Frontal cortex (tissue), 3 donors: ENCODE measurements at regions not wholly inside any gene's neighbourhood (a gene's known extent, or its start where the extent isn't known, plus 50 kb on each side); places are given as distances from the start of the nearest gene placed in this dataset.
A peak's percentile ranks its signal among the peaks of the same experiment; 100 is the strongest.

Source experiments
- DNase-seq, 2 donors: peaks; one replicate each; pipeline ENCODE4 v3.0.0; 2012; ENCODE audit warnings: low spot score in 2 of 2
- FAIRE-seq: peaks from 2 replicates; lab custom pipeline; 2012; peaks lifted over from hg19 to GRCh38; lab: Jason Lieb, UNC
- donor health status: control.
- donor health status: control.
- donor health status: control.

GRCh38 chr16:74232806-74233465 lies 63.7 kb upstream of the PSMD7 start:
- FAIRE-seq (no peak), DNase-seq (no peak)

GRCh38 chr16:74230126-74230525 lies 66.5 kb upstream of the PSMD7 start:
- no peak for FAIRE-seq

GRCh38 chr16:74226338-74226954 lies 70.2 kb upstream of the PSMD7 start:
- DNase-seq, result peak in 1 of 2 donors; percentile 19
- FAIRE-seq, result peak; percentile 17

More at GRCh38 chr16:74230126-74230525, 66.5 kb upstream of the PSMD7 start:
- no peak for DNase-seq

DNA sequence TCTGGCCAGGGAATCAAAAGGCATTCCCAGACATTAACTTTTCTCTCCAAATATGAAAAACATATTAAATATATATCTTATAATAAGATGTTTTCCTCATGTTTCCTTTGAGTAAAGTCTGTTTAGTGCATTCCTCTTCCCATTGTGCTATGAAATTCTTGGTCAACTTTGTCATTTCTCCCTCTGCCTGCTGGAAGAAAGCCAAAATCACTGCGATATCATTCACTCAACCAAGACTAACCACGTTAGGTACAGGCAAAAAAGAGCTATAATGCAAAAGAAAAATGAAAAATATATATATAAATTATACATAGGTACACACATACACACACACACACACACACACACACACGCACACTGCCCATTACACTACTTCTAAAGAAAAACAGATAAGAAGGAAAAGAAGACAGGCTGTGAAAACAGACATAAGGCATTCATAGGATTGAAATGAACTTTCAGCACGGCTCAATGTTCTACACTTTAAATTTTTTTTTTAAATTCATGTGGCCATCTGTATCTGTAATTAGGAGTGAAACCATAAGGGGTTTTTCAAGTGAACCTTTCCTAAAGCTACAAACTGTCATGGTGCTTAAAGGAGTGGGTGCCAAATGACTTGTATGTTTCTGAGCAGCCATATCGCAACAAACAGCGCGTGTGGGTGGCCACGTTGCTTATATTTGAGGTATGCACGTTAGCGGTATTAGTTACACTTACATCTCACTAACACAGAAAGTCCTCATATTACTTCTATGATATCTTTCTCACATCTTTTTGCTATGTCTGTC lies 71.6 kb upstream of the PSMD7 start:
- FAIRE-seq (no peak), DNase-seq (no peak)

DNA sequence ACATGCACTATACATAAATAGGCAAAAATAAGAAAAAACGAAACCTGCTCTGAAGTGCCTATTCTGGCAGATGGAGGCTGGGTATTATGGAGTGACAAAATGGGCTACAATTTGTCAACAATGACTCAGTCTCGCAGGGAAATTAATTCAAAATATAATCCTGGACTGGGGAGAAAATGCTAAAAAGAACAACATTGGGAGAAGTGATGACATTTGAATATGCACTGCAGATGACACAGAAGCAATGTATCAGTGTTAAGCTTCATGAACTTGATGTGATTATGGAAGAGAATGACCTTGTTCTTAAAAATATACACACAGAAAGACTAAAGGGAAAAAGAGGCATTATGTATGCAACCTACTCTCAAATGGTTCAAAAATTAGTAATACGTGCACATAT lies 74.8 kb upstream of the PSMD7 start:
- DNase-seq (no peak), FAIRE-seq (no peak)

DNA sequence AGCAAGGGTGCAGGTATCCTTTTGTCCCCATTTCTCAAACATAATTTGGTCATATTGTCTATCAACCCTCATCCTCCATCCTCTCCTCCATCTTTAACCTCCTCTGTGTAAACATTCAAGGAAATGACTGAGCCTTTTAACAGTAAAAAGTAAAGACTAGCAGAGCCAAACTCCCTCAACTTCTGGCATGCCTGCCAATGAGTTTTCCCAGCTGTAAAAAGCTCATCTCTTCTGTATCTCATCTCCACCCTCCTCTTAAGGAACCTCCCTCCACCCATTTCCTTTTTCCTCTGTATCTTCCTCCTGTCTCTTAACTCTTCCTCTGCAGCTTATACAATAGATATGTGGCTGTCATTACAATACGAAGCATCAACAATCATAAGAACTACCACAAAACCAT lies 76.9 kb upstream of the PSMD7 start:
- FAIRE-seq (no peak), DNase-seq (no peak)

GRCh38 chr16:74218871-74219270 lies 77.7 kb upstream of the PSMD7 start:
- no peak for DNase-seq
- no peak for FAIRE-seq

- FAIRE-seq (no peak), DNase-seq (no peak)
Observed at GRCh38 chr16:74216319-74216718, 80.3 kb upstream of the PSMD7 start.

DNA sequence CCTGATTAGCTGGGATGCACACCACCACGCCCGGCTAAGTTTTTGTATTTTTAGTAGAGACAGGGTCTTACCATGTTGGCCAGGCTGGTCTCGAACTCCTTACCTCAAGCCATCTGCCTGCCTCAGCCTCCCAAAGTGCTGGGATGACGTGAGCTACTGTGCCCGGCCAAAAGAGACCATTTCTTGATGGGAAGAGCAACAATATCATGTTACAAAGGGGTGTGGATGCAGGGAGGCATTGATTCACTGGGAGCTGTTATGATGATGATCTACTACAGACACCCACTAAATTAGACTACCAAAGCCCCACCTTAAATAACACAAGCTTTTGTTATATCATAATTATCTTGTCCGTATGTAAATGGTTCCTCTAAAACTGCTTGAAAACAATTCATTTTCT lies 81.4 kb upstream of the PSMD7 start:
- FAIRE-seq (no peak), DNase-seq (no peak)

- FAIRE-seq (no peak), DNase-seq (no peak)
Observed at GRCh38 chr16:74213372-74213771, 83.2 kb upstream of the PSMD7 start.

DNA sequence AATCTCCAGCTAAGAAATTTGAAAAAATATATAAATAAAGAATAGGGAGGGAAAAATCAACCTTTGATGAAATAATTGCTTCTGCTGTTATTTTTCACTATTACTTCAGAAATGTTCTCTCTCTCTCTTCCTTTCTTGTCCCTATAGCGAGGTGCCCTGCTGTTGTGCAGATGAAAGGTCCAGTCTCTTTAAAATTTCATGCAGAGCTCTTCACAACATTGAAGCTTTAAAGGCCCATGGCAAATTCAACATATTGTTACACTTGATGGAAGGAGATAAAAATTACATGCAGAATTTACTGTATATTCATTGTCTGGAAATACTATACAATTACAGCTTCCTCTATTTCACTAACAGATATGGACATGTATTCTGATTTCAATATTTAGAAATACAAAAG lies 86.4 kb upstream of the PSMD7 start:
- DNase-seq (no peak), FAIRE-seq (no peak)

- DNase-seq, result no peak
- FAIRE-seq, result no peak
Observed at GRCh38 chr16:74202009-74202408, 94.6 kb upstream of the PSMD7 start.

DNA sequence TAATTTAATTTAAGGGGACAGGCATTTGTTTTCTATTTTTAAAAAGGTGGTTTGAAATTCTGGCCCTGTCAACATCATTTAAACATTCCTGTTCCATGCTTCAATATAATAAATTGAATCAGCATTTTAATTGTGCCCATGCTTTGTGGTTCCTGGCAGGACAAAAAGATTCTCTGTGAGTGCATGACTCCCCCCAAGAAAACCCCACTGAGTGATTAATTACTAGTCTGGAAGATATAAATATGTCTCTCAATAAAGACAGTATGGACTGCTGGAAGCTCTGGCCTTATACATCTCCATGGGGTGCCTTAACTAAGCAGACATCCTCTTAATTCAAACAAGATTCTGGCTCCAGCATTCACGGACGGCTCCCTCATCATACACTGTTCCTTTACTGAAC lies 95.0 kb upstream of the PSMD7 start:
- DNase-seq (no peak), FAIRE-seq (no peak)

DNA sequence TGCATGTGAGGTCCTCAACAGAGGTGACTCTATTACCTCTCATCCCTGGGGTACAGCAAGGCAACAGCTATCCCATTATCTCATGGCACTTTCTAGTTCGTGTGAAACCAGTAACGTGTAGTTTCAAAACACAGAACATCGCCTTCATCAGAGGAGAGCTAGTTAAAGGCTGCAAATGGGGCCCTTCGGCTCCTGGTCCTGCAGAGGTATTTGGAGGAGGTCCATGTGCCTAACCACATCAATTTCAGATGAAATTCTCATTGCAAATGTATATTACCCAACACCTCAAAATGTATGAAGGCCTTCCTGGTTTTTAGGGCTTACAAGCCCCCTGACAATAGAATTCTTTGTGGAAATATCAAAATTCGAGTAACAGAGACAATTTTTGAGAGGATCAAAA lies 95.7 kb upstream of the PSMD7 start:
- no peak for FAIRE-seq

DNA sequence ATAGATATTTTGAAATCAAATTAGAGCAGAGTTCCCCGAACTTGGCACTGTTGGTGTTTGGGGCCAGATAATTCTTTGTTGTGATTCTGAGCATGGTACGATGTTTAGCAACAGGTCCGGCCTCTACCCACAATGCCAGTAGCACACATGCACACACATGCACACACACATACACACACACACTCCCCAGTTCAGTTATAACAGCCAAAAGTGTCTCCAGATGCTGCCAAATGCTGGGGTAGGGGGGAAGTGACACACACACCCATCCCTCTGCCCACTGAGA lies 96.8 kb upstream of the PSMD7 start:
- DNase-seq, result no peak
- FAIRE-seq, result no peak

More for the DNA sequence above, 95.7 kb upstream of the PSMD7 start:
- no peak for DNase-seq

GRCh38 chr16:74199066-74199841 lies 97.4 kb upstream of the PSMD7 start:
- no peak for FAIRE-seq
- DNase-seq, result no peak

DNA sequence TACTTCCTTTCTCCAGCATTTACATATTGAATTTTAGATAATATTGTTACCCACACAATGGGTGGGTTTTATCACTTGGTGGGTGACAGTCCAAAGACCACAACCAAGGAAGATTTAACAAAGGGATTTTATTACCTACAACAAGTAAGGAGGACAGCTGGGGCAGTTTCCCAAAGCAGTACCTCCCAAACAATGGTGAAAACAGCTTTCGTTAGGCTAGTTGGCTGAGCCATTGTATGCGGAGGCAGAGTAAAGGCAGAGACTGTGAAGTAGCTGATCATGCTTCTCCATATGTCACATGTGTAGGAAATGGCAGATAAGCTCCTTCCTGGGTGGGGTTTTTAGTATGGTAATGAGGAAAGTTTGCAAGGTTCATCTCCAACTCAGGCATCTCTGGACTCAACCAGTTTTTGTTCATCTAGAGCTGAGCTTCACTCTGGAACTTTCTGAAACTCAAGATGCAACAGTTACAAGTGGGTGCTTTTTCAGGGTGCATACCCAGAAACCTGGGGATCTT lies 104.3 kb upstream of the PSMD7 start:
- no peak for FAIRE-seq
- no peak for DNase-seq

- FAIRE-seq (no peak), DNase-seq (no peak)
Observed at GRCh38 chr16:74190292-74190691, 106.3 kb upstream of the PSMD7 start.

- DNase-seq, result no peak
- FAIRE-seq, result no peak
Observed at GRCh38 chr16:74188856-74189255, 107.8 kb upstream of the PSMD7 start.

DNA sequence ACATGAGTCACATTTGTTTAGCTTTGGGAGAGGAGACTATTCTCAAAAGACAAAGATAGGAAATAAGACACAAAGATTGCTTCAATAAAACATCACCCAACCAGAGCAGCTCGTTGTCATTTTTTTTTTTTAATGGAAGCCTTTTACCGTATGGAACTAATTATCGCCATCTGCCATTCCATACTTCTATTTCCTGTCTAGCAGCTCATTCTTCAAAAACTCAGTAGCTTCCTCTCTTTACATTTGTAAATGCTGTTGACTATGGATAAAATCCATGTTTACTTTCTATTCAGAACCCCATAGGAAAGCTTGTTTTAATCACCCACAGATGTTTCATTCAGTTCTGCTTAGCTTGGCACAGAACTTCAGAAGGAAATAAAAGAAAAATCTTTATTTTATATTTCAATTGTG lies 110.0 kb upstream of the PSMD7 start:
- DNase-seq, result no peak
- FAIRE-seq, result no peak
